ENCODE measurements at regions not wholly inside any gene's neighbourhood (a gene's known extent, or its start where the extent isn't known, plus 50 kb on each side); places are given as distances from the start of the nearest gene placed in this dataset.

DNA sequence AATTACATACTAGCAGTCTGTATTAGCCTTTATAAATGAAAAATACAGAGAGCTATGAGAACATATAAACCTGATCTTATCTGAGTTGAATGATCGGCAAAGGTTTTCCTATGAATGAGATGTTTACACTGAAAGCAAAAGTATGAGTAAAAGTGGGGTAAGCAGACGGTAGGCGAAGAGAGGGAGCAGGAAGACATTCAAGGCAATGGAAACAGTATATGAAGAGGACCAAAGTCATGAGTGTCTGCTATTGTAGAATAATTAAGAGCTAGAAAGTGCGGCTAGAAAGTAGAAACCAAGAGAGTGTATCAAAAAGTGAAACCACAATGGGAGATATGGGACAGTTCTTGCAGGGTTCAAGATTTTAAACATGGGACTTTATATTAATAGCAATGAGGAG, 67.0 kb upstream of the TMLHE start:
- DNase-seq: no peak

DNA sequence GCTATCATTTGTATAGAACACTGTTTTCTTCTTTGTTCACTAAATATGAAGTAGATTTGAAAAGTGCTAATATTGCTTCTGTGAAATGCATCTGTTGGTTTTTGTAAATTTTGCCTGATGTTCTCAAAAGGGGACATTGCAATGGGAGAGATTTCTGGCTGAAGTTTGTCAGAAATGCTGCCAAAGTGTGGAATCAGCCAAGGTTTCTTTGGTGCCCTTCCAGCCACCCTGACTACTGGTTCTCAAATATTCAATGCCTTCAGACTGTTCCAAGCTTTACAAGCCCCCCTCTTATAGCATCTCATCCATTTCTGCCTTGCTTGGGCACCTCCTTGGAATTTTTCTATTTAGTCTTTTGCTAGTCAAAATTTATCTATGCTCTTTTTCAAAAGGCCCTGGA, 60.6 kb upstream of the TMLHE start:
- no peak for DNase-seq

DNA sequence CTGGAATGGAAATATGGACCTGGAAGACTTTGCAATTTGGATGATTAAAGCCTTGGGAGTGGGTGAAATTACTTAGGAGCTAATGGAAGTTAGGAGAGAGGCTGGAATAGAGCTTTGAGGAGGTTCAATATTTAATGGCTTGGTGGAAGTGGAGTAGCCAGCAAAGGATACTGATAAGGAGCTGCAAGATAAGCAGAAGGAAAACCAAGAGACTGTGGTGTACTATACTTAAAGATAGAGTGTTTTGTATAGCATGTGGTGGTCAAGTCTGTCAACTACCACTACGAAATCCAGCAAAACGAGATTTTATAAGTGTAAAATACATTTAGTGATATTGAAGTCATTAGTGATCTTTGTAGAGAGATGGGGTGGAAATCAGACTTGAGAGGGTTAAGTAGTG, 54.0 kb upstream of the TMLHE start:
- DNase-seq: no peak

Measured in NCI-H2227 treated with DMSO at 0.1 percent for 48 hours (cell line).